Common myeloid progenitor, CD34-positive (primary cell): ENCODE measurements at regions not wholly inside any gene's neighbourhood (a gene's known extent, or its start where the extent isn't known, plus 50 kb on each side); places are given as distances from the start of the nearest gene placed in this dataset.

ENCODE experiments used
- CTCF ChIA-PET: fragments of 350-600 bp; sonication (Branson Sonifier 250); formaldehyde crosslinking; loops from one replicate; lab custom pipeline; 2021; ENCODE audit warnings: antibody characterized with exemption; lab: Charles Lee
- POLR2A ChIA-PET: fragments of 350-600 bp; sonication (Branson Sonifier 250); formaldehyde crosslinking; loops from one replicate; lab custom pipeline; 2021; ENCODE audit warnings: antibody characterized with exemption; lab: Charles Lee
- DNase-seq, 3 donors: peaks; one replicate each; pipeline versions ENCODE4 v3.0.0 to v3.0.0-alpha.2; 2013
- H3K27ac ChIP-seq, 2 experiments: 1 replicate in 1 of 2; 2 replicates in 1 of 2; pipeline ENCODE4 v1.7.0; 2013; ENCODE audit warnings: inconsistent platforms in 2 of 2, low read length in 2 of 2, mild to moderate bottlenecking in 2 of 2, low read depth in 1 of 2, moderate library complexity in 1 of 2; ENCODE audit not compliant: severe bottlenecking in 2 of 2, insufficient read depth in 1 of 2, poor library complexity in 1 of 2
- H3K27me3 ChIP-seq, 5 experiments: replicated peaks in 2 of 5; 1 replicate in 3 of 5; 2 replicates in 2 of 5; pipeline versions ENCODE4 v1.6.1 to v1.7.0; 2013; ENCODE audit warnings: low read length in 4 of 5, mild to moderate bottlenecking in 2 of 5, moderate library complexity in 2 of 5, inconsistent platforms in 1 of 5; ENCODE audit not compliant: insufficient read depth in 5 of 5, control insufficient read depth in 4 of 5
- H3K36me3 ChIP-seq, 4 experiments: 1 replicate in 2 of 4; 2 replicates in 2 of 4; pipeline versions ENCODE4 v1.6.1 to v1.7.0; 2013; ENCODE audit warnings: low read length in 3 of 4, control low read depth in 1 of 4, mild to moderate bottlenecking in 1 of 4; ENCODE audit not compliant: control insufficient read depth in 4 of 4, insufficient read depth in 4 of 4
- H3K4me1 ChIP-seq, 4 experiments: 1 replicate in 3 of 4; 2 replicates in 1 of 4; pipeline versions ENCODE4 v1.6.1 to v1.7.1; 2013; ENCODE audit warnings: low read length in 3 of 4, mild to moderate bottlenecking in 3 of 4, control low read depth in 1 of 4, inconsistent platforms in 1 of 4, moderate library complexity in 1 of 4; ENCODE audit not compliant: control insufficient read depth in 4 of 4, insufficient read depth in 4 of 4; ENCODE audit errors: control extremely low read depth in 1 of 4
- H3K4me3 ChIP-seq, 7 experiments: 1 replicate in 4 of 7; 2 replicates in 3 of 7; pipeline versions ENCODE4 v1.5.1 to v1.7.0; 2013; ENCODE audit warnings: mild to moderate bottlenecking in 7 of 7, low read length in 6 of 7, moderate library complexity in 6 of 7, inconsistent platforms in 2 of 7, low read depth in 2 of 7, control low read depth in 1 of 7; ENCODE audit not compliant: insufficient read depth in 4 of 7, control insufficient read depth in 1 of 7; ENCODE audit errors: extremely low read depth in 1 of 7
- H3K9me3 ChIP-seq, 5 experiments: 1 replicate in 4 of 5; 2 replicates in 1 of 5; pipeline versions ENCODE4 v1.6.1 to v1.7.1; 2013; ENCODE audit warnings: low read length in 4 of 5, mild to moderate bottlenecking in 2 of 5, inconsistent platforms in 1 of 5, low read depth in 1 of 5, moderate library complexity in 1 of 5; ENCODE audit not compliant: control insufficient read depth in 4 of 5, insufficient read depth in 2 of 5; ENCODE audit errors: control extremely low read depth in 1 of 5
- WGBS: methylation state at CpG from one replicate; pipeline ENCODE4 v1.1.5; 2013; ENCODE audit not compliant: insufficient coverage; 5-methylcytosine and 5-hydroxymethylcytosine counted together

DNA sequence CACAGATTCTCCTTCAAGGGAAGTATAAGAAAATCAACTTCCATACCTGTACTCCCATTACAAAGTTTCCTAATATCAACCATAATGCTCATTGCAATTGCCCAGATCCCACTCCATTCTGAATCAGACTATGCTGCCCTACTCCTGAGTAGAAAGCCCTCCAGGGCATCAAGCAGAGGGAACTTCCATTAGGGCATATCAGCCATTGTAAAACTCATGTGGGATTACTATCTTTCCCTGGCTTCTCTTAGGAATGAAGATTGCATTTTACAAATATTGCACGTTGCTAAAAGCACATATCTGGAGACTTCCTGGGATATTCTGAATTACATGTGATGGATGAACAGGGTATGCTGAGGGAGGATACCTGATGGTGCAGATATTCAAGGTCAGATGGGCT is 263.2 kb downstream of the FOXA2 start:
- 100% methylated on average over 1 of the region's 1 CpG for WGBS
- Histone ChIP-seq H3K27ac (no peak overlapping the region), H3K4me3 (no peak overlapping the region), H3K9me3 (no peaks in the 10 kb centered on the region), H3K4me1 (no peaks in the 10 kb centered on the region), H3K36me3 (no peaks in the 10 kb centered on the region), H3K27me3 (peaks cover 0 to 31% (median 17%) of the 10 kb centered on the region in 5 experiments)
- DNase-seq = no peak
- ChIA-PET CTCF (no interaction called here), POLR2A (no interaction called here)

DNA sequence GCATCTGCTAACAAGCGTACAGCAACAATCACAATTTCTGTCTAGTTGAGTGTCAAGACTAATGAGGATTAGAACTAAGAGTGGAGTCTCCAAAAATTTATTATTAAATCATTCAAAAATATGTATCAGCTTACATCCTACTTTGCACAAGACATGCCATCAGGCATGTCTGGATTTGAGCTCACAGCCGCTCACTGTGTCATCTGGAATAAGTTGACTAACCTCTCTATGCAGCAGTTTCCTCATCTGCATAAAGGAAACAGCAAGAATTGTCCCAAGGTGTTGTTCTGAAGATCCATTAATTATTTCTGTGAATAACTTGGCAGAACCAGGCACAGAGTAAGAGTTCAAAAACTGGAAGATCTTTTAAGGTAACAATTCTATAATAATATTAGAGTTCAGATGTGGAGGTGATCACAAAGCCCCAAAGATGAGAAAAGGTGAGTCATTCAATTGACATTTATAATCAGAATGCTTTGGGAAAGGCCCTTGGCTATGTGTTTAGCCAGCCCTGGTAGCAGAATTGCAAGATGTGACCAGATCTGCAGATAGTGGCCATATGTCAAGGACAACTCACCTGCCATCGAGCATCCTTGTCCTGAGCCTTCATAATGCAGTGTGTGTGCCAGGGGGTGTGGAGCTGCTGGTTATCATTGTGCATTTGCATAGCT is 264.0 kb downstream of the FOXA2 start:
- H3K27me3 ChIP-seq = peaks cover 0 to 29% (median 17%) of the 10 kb centered on the region in 5 experiments
- H3K36me3 ChIP-seq = no peaks in the 10 kb centered on the region
- no peak overlapping the region for H3K27ac ChIP-seq
- no peaks in the 10 kb centered on the region for H3K9me3 ChIP-seq
- H3K4me1 ChIP-seq = no peaks in the 10 kb centered on the region
- no peak overlapping the region for H3K4me3 ChIP-seq
- 94% methylated on average over 2 of the region's 3 CpGs for WGBS
- no peak for DNase-seq
- ChIA-PET POLR2A (no interaction called here), CTCF (interaction anchor here (0.6 kb wide), 1 partner anchor 793 kb away, joined by 3 read pairs; no protein-coding TSS in a partner anchor)

DNA sequence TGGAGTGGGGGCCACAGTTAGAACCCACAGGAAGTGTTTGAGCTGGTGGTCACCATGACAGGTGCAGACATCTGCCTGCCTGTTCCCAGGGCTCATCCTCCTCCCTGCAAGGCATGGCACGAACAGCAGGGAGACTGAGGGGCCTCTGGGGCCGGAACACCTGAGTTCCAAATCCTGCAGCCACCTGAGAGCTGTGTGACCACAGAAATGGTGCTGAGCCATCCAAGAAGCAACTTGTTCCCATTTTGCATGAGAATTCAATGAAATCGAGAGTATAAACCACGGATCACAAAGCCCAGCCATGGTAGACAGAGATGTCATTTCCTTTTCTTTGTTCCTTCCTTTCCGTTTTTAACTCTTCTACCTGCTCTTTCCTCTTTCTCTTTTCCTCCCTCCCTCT is 268.6 kb downstream of the FOXA2 start:
- H3K27me3 ChIP-seq = peaks cover 0 to 24% (median 1%) of the 10 kb centered on the region in 5 experiments
- DNase-seq = no peak
- H3K4me3 ChIP-seq = no peak overlapping the region
- no peaks in the 10 kb centered on the region for H3K9me3 ChIP-seq
- WGBS = 63% methylated on average over 5 of the region's 5 CpGs
- ChIA-PET CTCF (no interaction called here), POLR2A (no interaction called here)
- no peak overlapping the region for H3K27ac ChIP-seq
- H3K4me1 ChIP-seq = no peaks in the 10 kb centered on the region
- H3K36me3 ChIP-seq = no peaks in the 10 kb centered on the region

DNA sequence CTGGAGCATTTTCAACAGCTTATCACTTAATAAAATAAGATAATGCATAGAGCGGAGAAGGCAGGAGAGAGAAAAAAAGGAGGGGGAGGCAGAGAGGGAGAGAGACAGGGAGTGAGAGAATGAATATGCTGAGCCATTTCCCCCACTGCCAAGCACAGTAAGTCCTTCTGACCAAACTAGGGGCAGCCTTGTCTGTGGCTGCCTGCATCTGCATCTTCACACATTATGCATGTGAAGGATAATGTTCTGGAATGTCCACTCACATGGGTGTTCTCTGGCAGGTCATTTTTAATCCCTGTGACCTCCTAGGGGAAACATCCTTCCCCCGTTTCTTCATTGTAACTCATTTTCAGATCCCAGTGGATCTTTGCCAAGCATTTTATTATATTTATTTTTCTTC is 269.3 kb downstream of the FOXA2 start:
- Histone ChIP-seq H3K27ac (no peak overlapping the region), H3K4me1 (no peaks in the 10 kb centered on the region), H3K4me3 (no peak overlapping the region), H3K9me3 (no peaks in the 10 kb centered on the region), H3K36me3 (no peaks in the 10 kb centered on the region), H3K27me3 (peaks cover 0 to 17% (median 1%) of the 10 kb centered on the region in 5 experiments)
- no peak for DNase-seq
- ChIA-PET POLR2A (no interaction called here), CTCF (interaction anchor here (1.2 kb wide), 1 partner anchor 23 kb away, joined by 3 read pairs; no protein-coding TSS in a partner anchor)
- no CpG with 5 or more reads among the region's 2 CpGs for WGBS

DNA sequence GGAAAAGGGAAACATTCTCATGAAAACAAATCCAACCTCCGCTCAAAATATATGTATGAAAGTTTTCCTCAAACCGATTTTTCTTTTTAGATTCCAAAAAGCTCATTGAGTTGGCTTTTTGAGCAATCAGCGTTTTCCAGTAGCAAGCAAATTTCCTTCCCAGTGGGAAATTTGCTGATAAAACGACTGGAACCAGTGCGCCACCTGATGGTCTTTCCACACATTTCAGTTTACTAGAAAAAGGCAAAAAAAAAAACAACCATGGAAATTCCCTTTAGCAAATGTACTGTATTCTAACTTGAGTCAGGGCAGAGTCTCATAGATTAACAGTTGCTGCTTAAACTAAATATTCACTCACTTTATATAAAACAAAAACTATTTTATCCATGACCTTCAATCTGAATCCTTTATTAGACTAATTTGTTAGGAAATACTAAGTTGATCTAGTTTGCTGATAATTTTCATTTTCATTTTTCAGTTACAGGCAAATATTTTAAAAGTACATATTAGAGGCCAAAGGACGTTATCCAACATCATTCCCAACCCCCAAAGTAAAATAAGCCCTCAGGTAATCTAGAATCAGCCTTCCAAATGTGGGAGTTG is 271.5 kb downstream of the FOXA2 start:
- H3K36me3 ChIP-seq = no peaks in the 10 kb centered on the region
- peak; percentile 4 to 25 (median 7) for DNase-seq
- ChIA-PET POLR2A (no interaction called here), CTCF (no interaction called here)
- H3K4me1 ChIP-seq = no peaks in the 10 kb centered on the region
- WGBS = 0% methylated on average over 1 of the region's 6 CpGs
- H3K27ac ChIP-seq = no peak overlapping the region
- no peaks in the 10 kb centered on the region for H3K9me3 ChIP-seq
- no peak overlapping the region for H3K4me3 ChIP-seq
- peaks cover 0 to 10% (median 1%) of the 10 kb centered on the region in 5 experiments for H3K27me3 ChIP-seq

DNA sequence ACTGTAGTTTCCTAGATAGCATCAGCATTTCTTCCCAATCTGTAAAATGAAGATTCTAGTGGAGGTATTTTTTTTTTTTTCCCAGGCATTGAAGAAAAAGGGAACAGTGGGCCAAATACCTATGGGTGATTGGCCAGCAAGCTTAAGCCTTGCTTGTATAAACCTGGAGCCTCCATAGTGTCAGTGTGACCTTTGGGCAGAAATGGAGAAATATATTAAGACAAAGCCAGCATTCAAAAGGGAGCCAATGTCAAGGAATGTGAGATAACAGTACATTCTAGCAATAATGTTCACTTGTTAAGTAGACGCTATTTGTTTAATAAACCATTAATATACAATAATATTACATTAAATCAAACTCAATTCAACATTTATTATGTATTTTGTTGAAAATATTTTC is 275.4 kb downstream of the FOXA2 start:
- ChIA-PET POLR2A (no interaction called here), CTCF (no interaction called here)
- Histone ChIP-seq H3K27me3 (peaks cover 0 to 10% (median 1%) of the 10 kb centered on the region in 5 experiments), H3K9me3 (no peaks in the 10 kb centered on the region), H3K36me3 (no peaks in the 10 kb centered on the region), H3K4me3 (no peak overlapping the region), H3K4me1 (no peaks in the 10 kb centered on the region), H3K27ac (no peak overlapping the region)
- no peak for DNase-seq
- no CpG with 5 or more reads among the region's 1 CpG for WGBS

DNA sequence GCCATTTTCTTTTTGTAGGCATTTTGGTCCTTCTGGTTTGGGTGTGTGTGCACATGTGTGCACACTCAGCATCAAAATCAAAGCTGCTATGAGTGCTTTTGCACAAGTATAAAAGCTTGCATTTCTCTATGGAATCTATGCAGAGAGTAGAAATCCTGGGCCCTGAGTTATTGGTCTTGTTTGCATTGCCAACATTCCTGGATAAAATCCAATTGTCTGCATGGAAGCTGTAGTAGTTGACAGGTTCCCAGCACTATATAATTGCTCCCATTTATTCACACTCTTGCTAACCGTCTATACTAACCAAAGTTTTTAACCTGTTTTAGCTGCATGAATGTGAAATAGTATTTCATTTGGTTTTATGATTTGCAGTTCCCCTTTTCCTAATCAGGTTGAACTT is 277.0 kb downstream of the FOXA2 start:
- Histone ChIP-seq H3K4me1 (no peaks in the 10 kb centered on the region), H3K4me3 (no peak overlapping the region), H3K27ac (no peak overlapping the region), H3K27me3 (peaks cover 0 to 11% (median 1%) of the 10 kb centered on the region in 5 experiments), H3K36me3 (no peaks in the 10 kb centered on the region), H3K9me3 (no peaks in the 10 kb centered on the region)
- ChIA-PET CTCF (no interaction called here), POLR2A (no interaction called here)
- no CpG with 5 or more reads among the region's 1 CpG for WGBS
- no peak for DNase-seq
